HCT116 (cell line): ENCODE measurements at regions not wholly inside any gene's neighbourhood (a gene's known extent, or its start where the extent isn't known, plus 50 kb on each side); places are given as distances from the start of the nearest gene placed in this dataset.
A peak's percentile ranks its signal among the peaks of the same experiment; 100 is the strongest.

Experiments used
- ATAC-seq: fragments of 200-7000 bp; cut with Tn5 transposase; 2 replicates; pipeline ENCODE4 v1.9.1; 2020; ENCODE audit warnings: mild to moderate bottlenecking, moderate library complexity
- BruUV-seq: library from RNA; stranded (reverse); fragments of 400-500 nt; replicated peaks from 2 replicates; lab custom pipeline; 2021; lab: Mats Ljungman, UMichigan
- CTCF ChIA-PET: fragments of 300-600 bp; sonication (Branson Sonifier 250); formaldehyde crosslinking; loops from one replicate; lab custom pipeline; 2021; ENCODE audit warnings: antibody characterized with exemption; lab: Charles Lee
- POLR2A ChIA-PET: fragments of 300-600, 350-600 bp; sonication (Branson Sonifier 250); formaldehyde crosslinking; loops from one replicate; lab custom pipeline; 2021; ENCODE audit warnings: antibody characterized with exemption; lab: Charles Lee
- RAD21 ChIA-PET, 2 experiments: fragments of 300-600 bp; sonication (Branson Sonifier 250); formaldehyde crosslinking; loops; one replicate each; lab custom pipeline; 2023; ENCODE audit warnings: low total read pairs in 2 of 2; ENCODE audit not compliant: uncharacterized antibody in 2 of 2, unreplicated experiment in 2 of 2, low non-redundant PET in 1 of 2; lab: Charles Lee
- DNase-seq: peaks from one replicate; pipeline ENCODE4 v3.0.0-alpha.2; 2010; ENCODE audit warnings: low read depth, low spot score
- H2AFZ ChIP-seq: fragments of 200-600 bp; shearing (Covaris generic), sonication (generic); 2 replicates; pipeline ENCODE4 v1.6.1; 2017; ENCODE audit warnings: low read depth, mixed run types, mixed read lengths, antibody characterized with exemption, low read length; ENCODE audit not compliant: poor library complexity, severe bottlenecking
- H3K27ac ChIP-seq: 2 replicates; pipeline ENCODE4 v1.5.1; 2012; ENCODE audit warnings: low read depth, low read length
- H3K27me3 ChIP-seq: fragments of 200-600 bp; sonication (generic); 2 replicates; pipeline ENCODE4 v1.6.1; 2016; ENCODE audit warnings: mixed run types, low read length, mixed read lengths; ENCODE audit not compliant: insufficient read depth
- H3K36me3 ChIP-seq, 2 experiments: fragments of 200-500 bp in 1 of 2; fragments of 200-600 bp in 1 of 2; sonication (Bioruptor generic) in 1 of 2; sonication (generic) in 1 of 2; 2 replicates each; pipeline versions ENCODE4 v1.5.1 to v1.6.1; 2014 to 2016; ENCODE audit warnings: low read length in 2 of 2, inconsistent platforms in 1 of 2, mixed read lengths in 1 of 2, mixed run types in 1 of 2; ENCODE audit not compliant: insufficient read depth in 2 of 2, control insufficient read depth in 1 of 2
- H3K4me1 ChIP-seq, 2 experiments: fragments of 200-600 bp in 1 of 2; sonication (generic) in 1 of 2; 2 replicates each; pipeline versions ENCODE4 v1.5.1 to v1.6.1; 2012 to 2017; ENCODE audit warnings: low read length in 2 of 2, inconsistent platforms in 1 of 2, mild to moderate bottlenecking in 1 of 2, mixed read lengths in 1 of 2, mixed run types in 1 of 2, moderate library complexity in 1 of 2; ENCODE audit not compliant: insufficient read depth in 2 of 2, control insufficient read depth in 1 of 2
- H3K4me2 ChIP-seq: fragments of 200-600 bp; sonication (generic); 2 replicates; pipeline ENCODE4 v1.6.1; 2017; ENCODE audit warnings: mixed run types, low read length, mixed read lengths
- H3K4me3 ChIP-seq, 2 experiments: fragments of 200-600 bp in 1 of 2; sonication (generic) in 1 of 2; replicated peaks in 1 of 2; 2 replicates each; pipeline ENCODE4 v1.5.1; 2011 to 2016; ENCODE audit warnings: low read length in 2 of 2, control low read depth in 1 of 2, low read depth in 1 of 2, mild to moderate bottlenecking in 1 of 2, mixed read lengths in 1 of 2, mixed run types in 1 of 2
- H3K79me2 ChIP-seq: fragments of 200-600 bp; sonication (generic); 2 replicates; pipeline ENCODE4 v1.6.1; 2017; ENCODE audit warnings: mild to moderate bottlenecking, mixed run types, low read length, moderate library complexity, mixed read lengths; ENCODE audit not compliant: insufficient read depth
- H3K9ac ChIP-seq: fragments of 200-600 bp; sonication (generic); 2 replicates; pipeline ENCODE4 v1.6.1; 2016; ENCODE audit warnings: low read length, mixed read lengths
- H3K9me2 ChIP-seq: fragments of 200-600 bp; sonication (generic), shearing (Covaris generic); 2 replicates; pipeline ENCODE4 v1.6.1; 2017; ENCODE audit warnings: mixed run types, mild to moderate bottlenecking, moderate library complexity; ENCODE audit not compliant: insufficient read depth
- H3K9me3 ChIP-seq, 2 experiments: fragments of 200-500 bp in 1 of 2; fragments of 200-600 bp in 1 of 2; sonication (Bioruptor generic) in 1 of 2; sonication (generic) in 1 of 2; 2 replicates each; pipeline ENCODE4 v1.6.1; 2014 to 2017; ENCODE audit warnings: low read length in 2 of 2, mixed read lengths in 2 of 2, inconsistent platforms in 1 of 2, low read depth in 1 of 2, mild to moderate bottlenecking in 1 of 2, mixed run types in 1 of 2, moderate library complexity in 1 of 2; ENCODE audit not compliant: control insufficient read depth in 1 of 2, insufficient read depth in 1 of 2
- H4K20me1 ChIP-seq: fragments of 200-600 bp; sonication (generic), shearing (Covaris generic); 2 replicates; pipeline ENCODE4 v1.6.1; 2017; ENCODE audit warnings: mixed run types, mild to moderate bottlenecking, moderate library complexity; ENCODE audit not compliant: insufficient read depth
- ATF3 ChIP-seq: IDR thresholded peaks from 2 replicates; pipeline ENCODE4 v1.6.1; 2012
- CEBPB ChIP-seq: IDR thresholded peaks from 2 replicates; pipeline ENCODE4 v1.6.1; 2012; ENCODE audit warnings: low read depth
- EGR1 ChIP-seq: IDR thresholded peaks from 2 replicates; pipeline ENCODE4 v1.6.1; 2012; ENCODE audit warnings: low read depth
- POLR2AphosphoS5 ChIP-seq: IDR thresholded peaks from 2 replicates; pipeline ENCODE4 v1.6.1; 2011; ENCODE audit warnings: mild to moderate bottlenecking, low read depth, low read length, moderate library complexity
- REST ChIP-seq: IDR thresholded peaks from 2 replicates; pipeline ENCODE4 v1.6.1; 2012; ENCODE audit warnings: low read depth
- ZFX ChIP-seq: fragments of 450-650 bp; IDR thresholded peaks from 2 replicates; pipeline ENCODE4 v1.6.1; 2017
- intact Hi-C: fragments of 100-400 bp; cut with micrococcal nuclease; formaldehyde crosslinking; loops from 2 replicates; pipeline ENCODE4 v1.10.0; 2022
- TF ChIP-seq, protein P1 (sequence below): IDR thresholded peaks from 2 replicates; pipeline ENCODE4 v1.6.1; 2012

DNA sequence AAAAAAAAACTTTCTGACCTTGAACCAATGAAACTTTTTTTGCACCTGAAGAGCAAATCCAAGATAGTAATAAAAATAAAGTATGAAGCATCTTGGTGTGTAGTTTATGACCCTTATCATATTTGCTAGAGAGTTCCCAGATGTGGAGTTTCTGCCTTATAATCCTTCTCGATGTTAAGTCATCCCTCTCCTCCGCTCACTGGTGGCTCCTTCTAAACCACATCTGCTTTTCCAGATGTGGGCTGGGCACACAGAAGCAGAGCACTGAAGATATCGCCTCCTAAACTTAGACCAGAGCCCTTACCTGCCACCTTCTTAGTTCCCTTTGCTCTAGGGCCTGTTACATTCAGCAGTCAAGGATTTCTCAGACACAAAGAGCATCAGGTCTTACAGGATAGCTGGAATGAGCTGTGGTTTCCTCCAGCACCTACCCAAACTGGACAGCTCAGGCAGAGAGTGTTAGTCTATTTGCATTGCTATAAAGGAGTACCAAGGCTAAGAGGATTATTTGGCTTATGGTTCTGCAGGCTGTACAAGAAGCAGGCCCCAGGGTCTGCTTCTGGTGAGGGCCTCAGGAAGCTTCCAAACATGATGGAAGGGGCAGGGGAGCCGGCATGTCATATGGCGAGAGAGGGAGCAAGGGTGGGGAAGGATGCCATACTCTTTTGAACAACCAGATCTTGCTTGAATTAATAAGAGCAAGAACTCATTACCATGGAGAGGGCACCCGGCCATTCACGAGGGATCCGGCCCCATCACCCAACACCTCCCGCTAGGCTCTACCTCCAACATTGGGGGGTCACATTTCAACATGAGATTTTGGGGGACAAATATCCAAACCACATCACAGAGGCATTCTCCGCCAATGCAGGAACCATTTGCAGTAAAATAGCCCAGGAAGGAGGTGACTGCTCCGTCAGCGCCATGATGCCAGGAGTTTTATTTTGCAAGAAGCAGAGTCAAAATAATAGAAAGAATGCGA, 75.6 kb upstream of the HELT start:
- intact Hi-C loops: no loop called here
- RAD21 ChIA-PET: no interaction called here
- Histone ChIP-seq H3K27ac (no peak overlapping the region), H3K9ac (no peak overlapping the region), H2AFZ (no peak overlapping the region), H3K9me2 (no peaks in the 10 kb centered on the region), H3K36me3 (no peaks in the 10 kb centered on the region), H3K79me2 (no peaks in the 10 kb centered on the region), H3K9me3 (no peaks in the 10 kb centered on the region), H4K20me1 (no peaks in the 10 kb centered on the region), H3K4me1 (no peaks in the 10 kb centered on the region), H3K4me3 (no peak overlapping the region), H3K4me2 (no peak overlapping the region), H3K27me3 (no peaks in the 10 kb centered on the region)
- no TSS peak for BruUV-seq
- CTCF ChIA-PET: no interaction called here
- no peak for ATAC-seq
- POLR2A ChIA-PET: no interaction called here
- DNase-seq: no peak
- TF ChIP-seq ATF3: no peak
- no peak for TF ChIP-seq CEBPB
- TF ChIP-seq EGR1: no peak
- TF ChIP-seq REST: 0 out of 2 replicates have a peak, but pooled peaks have one; percentile 10
- TF ChIP-seq, protein P1, sequence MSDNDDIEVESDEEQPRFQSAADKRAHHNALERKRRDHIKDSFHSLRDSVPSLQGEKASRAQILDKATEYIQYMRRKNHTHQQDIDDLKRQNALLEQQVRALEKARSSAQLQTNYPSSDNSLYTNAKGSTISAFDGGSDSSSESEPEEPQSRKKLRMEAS: no peak
- no peak for TF ChIP-seq POLR2AphosphoS5
- no peak for TF ChIP-seq ZFX
